ENCODE measurements at regions not wholly inside any gene's neighbourhood (a gene's known extent, or its start where the extent isn't known, plus 50 kb on each side); places are given as distances from the start of the nearest gene placed in this dataset.

DNA sequence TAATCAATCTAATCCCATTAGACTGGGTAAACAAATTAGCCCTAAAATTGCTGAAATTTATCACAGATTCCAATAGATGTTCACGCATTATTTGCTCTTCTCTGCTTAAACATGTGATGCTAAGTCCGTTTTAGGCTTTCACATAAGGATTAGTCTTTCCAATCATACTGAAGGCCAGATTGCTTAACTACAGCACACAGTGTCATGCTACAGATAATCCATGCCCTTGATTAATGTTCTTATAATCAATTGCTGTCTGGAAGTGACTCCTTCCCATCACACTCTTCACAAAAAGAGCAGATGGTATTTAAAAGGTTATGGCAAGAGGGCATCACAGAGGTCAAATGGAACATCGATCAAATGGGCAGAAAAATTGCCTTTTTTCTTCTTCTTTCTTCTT is 471.5 kb upstream of the ROBO1 start:
- TF ChIP-seq, protein P1, sequence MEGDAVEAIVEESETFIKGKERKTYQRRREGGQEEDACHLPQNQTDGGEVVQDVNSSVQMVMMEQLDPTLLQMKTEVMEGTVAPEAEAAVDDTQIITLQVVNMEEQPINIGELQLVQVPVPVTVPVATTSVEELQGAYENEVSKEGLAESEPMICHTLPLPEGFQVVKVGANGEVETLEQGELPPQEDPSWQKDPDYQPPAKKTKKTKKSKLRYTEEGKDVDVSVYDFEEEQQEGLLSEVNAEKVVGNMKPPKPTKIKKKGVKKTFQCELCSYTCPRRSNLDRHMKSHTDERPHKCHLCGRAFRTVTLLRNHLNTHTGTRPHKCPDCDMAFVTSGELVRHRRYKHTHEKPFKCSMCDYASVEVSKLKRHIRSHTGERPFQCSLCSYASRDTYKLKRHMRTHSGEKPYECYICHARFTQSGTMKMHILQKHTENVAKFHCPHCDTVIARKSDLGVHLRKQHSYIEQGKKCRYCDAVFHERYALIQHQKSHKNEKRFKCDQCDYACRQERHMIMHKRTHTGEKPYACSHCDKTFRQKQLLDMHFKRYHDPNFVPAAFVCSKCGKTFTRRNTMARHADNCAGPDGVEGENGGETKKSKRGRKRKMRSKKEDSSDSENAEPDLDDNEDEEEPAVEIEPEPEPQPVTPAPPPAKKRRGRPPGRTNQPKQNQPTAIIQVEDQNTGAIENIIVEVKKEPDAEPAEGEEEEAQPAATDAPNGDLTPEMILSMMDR (IDR thresholded peaks at IDR 0.05): no peak

DNA sequence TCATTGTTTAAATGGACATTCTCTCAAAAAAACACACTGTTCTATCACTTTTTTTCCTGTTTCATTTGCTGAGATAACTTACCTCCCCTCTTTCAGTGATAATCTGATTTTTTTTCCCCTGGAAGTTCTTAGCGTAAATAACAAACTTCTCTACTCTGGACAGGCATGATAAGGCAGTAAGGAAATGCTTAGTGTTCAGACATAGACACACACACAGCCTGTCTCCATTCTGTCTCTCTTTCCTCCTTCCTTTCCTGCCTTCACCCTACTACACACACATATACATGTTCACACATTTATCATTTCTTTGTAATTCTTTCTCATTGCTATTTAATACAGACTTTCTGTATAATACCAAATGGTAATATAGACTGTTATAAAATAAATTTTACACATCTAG is 470.8 kb upstream of the ROBO1 start:
- TF ChIP-seq, protein P1 (IDR thresholded peaks at IDR 0.05): no peak

DNA sequence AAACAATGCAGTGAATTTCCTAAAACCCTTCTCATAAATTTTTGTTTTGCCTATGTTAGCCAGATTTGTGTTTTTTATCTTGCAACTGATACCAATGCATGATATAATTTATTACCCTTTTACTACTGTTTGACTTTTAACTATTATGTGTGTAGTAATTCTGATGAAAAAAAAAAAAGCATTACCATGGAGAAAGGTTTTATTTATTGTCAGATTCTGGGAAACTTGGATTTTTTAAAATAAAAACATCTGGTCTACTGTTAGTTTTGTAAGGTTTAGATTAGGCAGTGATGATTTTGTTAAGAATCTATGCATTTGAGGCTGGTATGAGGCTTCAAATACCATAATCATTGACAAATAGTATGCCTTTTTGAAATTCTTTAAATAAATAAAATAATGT is 470.4 kb upstream of the ROBO1 start:
- TF ChIP-seq, protein P1 (IDR thresholded peaks at IDR 0.05): no peak

DNA sequence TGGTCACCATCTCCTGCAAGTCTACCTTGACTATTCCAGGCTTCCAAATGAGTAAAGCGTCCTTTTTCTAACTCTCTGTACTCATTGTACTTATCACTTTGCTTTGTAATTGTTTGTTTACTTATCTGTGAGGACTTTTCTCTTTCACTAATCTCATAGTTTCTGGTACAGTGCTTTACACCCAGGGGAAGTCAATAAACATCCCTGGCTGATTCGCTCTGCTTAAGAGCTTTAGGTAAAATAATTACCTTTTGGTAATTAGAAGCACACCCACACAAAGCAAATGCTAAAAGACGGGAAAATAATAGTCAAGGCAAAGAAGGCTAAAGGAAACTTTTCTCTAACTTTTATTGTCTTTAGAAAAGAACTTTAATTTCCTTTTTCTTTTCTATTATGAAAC is 466.9 kb upstream of the ROBO1 start:
- TF ChIP-seq, protein P1 (IDR thresholded peaks at IDR 0.05): no peak

DNA sequence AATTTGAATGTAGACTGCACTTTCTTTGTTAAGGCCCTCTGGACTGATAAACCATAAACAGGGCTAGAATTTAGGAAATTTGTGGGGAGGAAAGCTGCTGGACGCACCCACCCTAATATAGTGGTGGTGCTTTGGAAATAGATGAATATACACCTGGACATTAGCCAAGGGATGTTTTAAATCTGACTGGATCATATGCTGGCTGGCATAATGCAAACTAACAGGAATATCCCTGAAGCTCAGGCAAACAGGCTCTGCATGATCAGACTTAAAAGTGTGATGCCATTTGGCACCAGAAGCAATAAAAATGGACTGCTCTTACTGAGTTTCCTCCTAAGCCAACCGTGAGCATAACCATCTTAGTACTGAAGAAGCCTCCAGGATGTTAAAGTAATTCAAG is 465.8 kb upstream of the ROBO1 start:
- TF ChIP-seq, protein P1 (IDR thresholded peaks at IDR 0.05): no peak

DNA sequence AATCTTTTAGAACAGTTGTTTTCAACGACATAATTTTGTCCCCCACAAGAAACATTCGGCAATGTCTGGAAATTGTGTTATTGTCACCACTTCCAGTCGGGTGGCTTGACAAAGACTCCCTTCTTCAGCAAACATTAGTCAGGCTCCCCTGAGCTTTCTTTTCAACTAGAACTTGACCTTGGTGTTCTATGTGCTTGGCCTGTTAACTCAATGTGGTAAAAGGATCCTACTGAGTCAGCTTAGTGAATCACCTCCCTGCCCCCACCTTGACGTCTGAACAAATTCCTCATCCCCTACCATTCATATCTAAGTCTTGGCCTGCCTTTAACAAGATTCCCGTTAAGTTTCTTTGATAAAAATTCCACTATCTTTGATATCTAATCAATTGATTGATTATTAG is 465.0 kb upstream of the ROBO1 start:
- TF ChIP-seq, protein P1 (IDR thresholded peaks at IDR 0.05): no peak

DNA sequence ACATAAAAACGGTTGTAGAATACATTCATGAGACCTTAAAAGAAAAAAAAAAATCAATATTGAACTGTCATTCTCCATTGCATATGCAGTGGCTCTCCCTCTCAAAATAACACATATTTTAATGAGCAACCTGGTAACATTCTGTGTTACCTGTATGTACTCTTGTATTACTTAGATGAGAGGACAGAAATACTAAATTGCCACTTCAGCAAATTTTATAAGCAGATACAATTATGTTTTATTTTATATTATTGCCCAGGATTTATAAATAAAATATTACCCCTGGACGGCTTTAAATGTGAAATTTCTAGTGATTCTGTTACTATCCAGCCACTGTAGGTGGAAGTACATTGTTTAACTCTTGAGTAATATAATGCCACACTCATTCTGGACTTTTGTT is 463.2 kb upstream of the ROBO1 start:
- TF ChIP-seq, protein P1 (IDR thresholded peaks at IDR 0.05): no peak

DNA sequence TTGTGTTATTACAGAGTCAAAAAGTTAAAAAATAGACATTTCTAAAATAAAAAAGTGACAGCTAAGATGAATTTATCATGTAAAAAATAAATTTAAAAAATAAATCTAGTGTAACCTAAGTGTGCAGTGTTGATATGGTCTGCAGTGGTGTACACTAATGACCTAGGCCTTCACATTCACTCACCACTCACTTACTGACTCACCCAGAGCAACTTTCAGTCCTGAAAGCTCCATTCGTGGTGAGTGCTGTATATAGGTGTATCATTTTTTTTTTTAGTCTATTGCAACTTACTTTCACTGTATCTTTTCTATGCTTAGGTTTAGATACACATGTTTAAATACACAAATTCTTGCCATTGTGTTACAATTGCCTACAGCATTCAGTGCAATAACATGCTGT is 459.4 kb upstream of the ROBO1 start:
- TF ChIP-seq, protein P1 (IDR thresholded peaks at IDR 0.05): no peak
